Endothelial cell of umbilical vein (primary cell): ENCODE measurements at regions not wholly inside any gene's neighbourhood (a gene's known extent, or its start where the extent isn't known, plus 50 kb on each side); places are given as distances from the start of the nearest gene placed in this dataset.

Source experiments
- BruUV-seq: library from RNA; stranded (reverse); fragments of 400-500 nt; replicated peaks from 2 replicates; lab custom pipeline; 2021; lab: Mats Ljungman, UMichigan
- CTCF ChIA-PET: fragments of 300-600, 350-600 bp; sonication (Branson Sonifier 250); formaldehyde crosslinking; loops from one replicate; lab custom pipeline; 2021; ENCODE audit warnings: antibody characterized with exemption, inconsistent platforms; lab: Charles Lee
- POLR2A ChIA-PET: fragments of 300-600, 350-600 bp; sonication (Branson Sonifier 250); formaldehyde crosslinking; loops from one replicate; lab custom pipeline; 2021; ENCODE audit warnings: antibody characterized with exemption, inconsistent platforms; lab: Charles Lee
- DNase-seq: peaks from one replicate; pipeline ENCODE4 v3.0.0-alpha.2; 2011; ENCODE audit warnings: low read depth, low spot score
- FAIRE-seq: peaks from 2 replicates; lab custom pipeline; 2011; peaks lifted over from hg19 to GRCh38; lab: Jason Lieb, UNC
- H2AFZ ChIP-seq: 2 replicates; pipeline ENCODE4 v1.6.0; 2012; ENCODE audit warnings: low read depth, low read length, control low read depth, inconsistent platforms
- H3K27ac ChIP-seq: 2 replicates; pipeline ENCODE4 v1.5.1; 2011; ENCODE audit warnings: low read depth, mild to moderate bottlenecking, control low read depth, low read length, moderate library complexity; ENCODE audit not compliant: insufficient read depth
- H3K27me3 ChIP-seq, 2 experiments: 2 replicates each; pipeline versions ENCODE4 v1.6.0 to v1.6.1; 2011; ENCODE audit warnings: low read length in 2 of 2, mixed read lengths in 1 of 2; ENCODE audit not compliant: control insufficient read depth in 2 of 2, insufficient read depth in 2 of 2
- H3K36me3 ChIP-seq, 2 experiments: 2 replicates in 1 of 2; 3 replicates in 1 of 2; pipeline ENCODE4 v1.5.1; 2011; ENCODE audit warnings: low read length in 2 of 2, mild to moderate bottlenecking in 1 of 2, moderate library complexity in 1 of 2; ENCODE audit not compliant: control insufficient read depth in 2 of 2, insufficient read depth in 2 of 2; ENCODE audit errors: extremely low read depth in 1 of 2
- H3K4me1 ChIP-seq: 3 replicates; pipeline ENCODE4 v1.5.1; 2011; ENCODE audit warnings: mild to moderate bottlenecking, low read length; ENCODE audit not compliant: control insufficient read depth, insufficient read depth; ENCODE audit errors: extremely low read depth
- H3K4me2 ChIP-seq: 2 replicates; pipeline ENCODE4 v1.6.1; 2011; ENCODE audit warnings: low read length, control low read depth, mixed read lengths; ENCODE audit not compliant: insufficient read depth
- H3K4me3 ChIP-seq, 3 experiments: fragments of 200-600 bp in 1 of 3; sonication (generic), shearing (Covaris generic) in 1 of 3; replicated peaks in 1 of 3; 2 replicates each; pipeline ENCODE4 v1.5.1; 2011 to 2016; ENCODE audit warnings: control low read depth in 3 of 3, low read length in 3 of 3, mild to moderate bottlenecking in 2 of 3, inconsistent platforms in 1 of 3, low read depth in 1 of 3, moderate library complexity in 1 of 3; ENCODE audit not compliant: insufficient read depth in 1 of 3
- H3K79me2 ChIP-seq: 2 replicates; pipeline ENCODE4 v1.6.0; 2012; ENCODE audit warnings: low read length, inconsistent platforms; ENCODE audit not compliant: control insufficient read depth, insufficient read depth
- H3K9ac ChIP-seq: replicated peaks from 2 replicates; pipeline ENCODE3; 2011; ENCODE audit warnings: low read length, control low read depth; ENCODE audit not compliant: insufficient read depth; ENCODE audit errors: extremely low read depth
- H3K9me1 ChIP-seq: replicated peaks from 3 replicates; pipeline ENCODE4 v1.6.0; 2011; ENCODE audit warnings: mild to moderate bottlenecking, low read length; ENCODE audit not compliant: control insufficient read depth, insufficient read depth; ENCODE audit errors: extremely low read depth
- H3K9me3 ChIP-seq: replicated peaks from 2 replicates; pipeline ENCODE4 v1.5.1; 2012; ENCODE audit warnings: low read length, inconsistent platforms; ENCODE audit not compliant: control insufficient read depth, insufficient read depth
- H4K20me1 ChIP-seq: replicated peaks from 2 replicates; pipeline ENCODE3; 2011; ENCODE audit warnings: mild to moderate bottlenecking, low read length; ENCODE audit not compliant: control insufficient read depth, insufficient read depth; ENCODE audit errors: extremely low read depth
- CTCF ChIP-seq, 2 donors: IDR thresholded peaks; 1 replicate in 1 of 2; 2 replicates in 1 of 2; pipeline ENCODE4 v1.5.1; 2011; ENCODE audit warnings: low read length in 2 of 2, mild to moderate bottlenecking in 2 of 2, moderate library complexity in 2 of 2, control low read depth in 1 of 2, inconsistent platforms in 1 of 2, low read depth in 1 of 2; ENCODE audit not compliant: insufficient read depth in 1 of 2; ENCODE audit errors: extremely low read depth in 1 of 2
- EZH2 ChIP-seq: IDR thresholded peaks from 2 replicates; pipeline ENCODE4 v1.6.1; 2012; ENCODE audit warnings: borderline replicate concordance, low read depth, mild to moderate bottlenecking, moderate library complexity, low read length, inconsistent platforms; ENCODE audit not compliant: severe bottlenecking
- FOS ChIP-seq: IDR thresholded peaks from 2 replicates; pipeline ENCODE4 v1.6.1; 2011; ENCODE audit warnings: mild to moderate bottlenecking, low read length, moderate library complexity, borderline replicate concordance; ENCODE audit not compliant: insufficient read depth
- GATA2 ChIP-seq: IDR thresholded peaks from 2 replicates; pipeline ENCODE4 v1.7.0; 2011; ENCODE audit warnings: low read depth, mild to moderate bottlenecking, moderate library complexity, mixed read lengths, low read length; ENCODE audit not compliant: insufficient read length, insufficient read depth
- JUN ChIP-seq: IDR thresholded peaks from 2 replicates; pipeline ENCODE4 v1.6.1; 2011; ENCODE audit warnings: borderline replicate concordance, low read depth; ENCODE audit not compliant: insufficient read length, insufficient read depth
- MAX ChIP-seq: IDR thresholded peaks from 2 replicates; pipeline ENCODE4 v1.6.1; 2011; ENCODE audit not compliant: insufficient read depth, insufficient read length
- MYC ChIP-seq: IDR thresholded peaks from one replicate; pipeline ENCODE4 v1.6.1; 2011; ENCODE audit warnings: mild to moderate bottlenecking, low read depth, low read length
- POLR2A ChIP-seq: IDR thresholded peaks from 2 replicates; pipeline ENCODE4 v1.6.1; 2012; ENCODE audit warnings: low read depth, mild to moderate bottlenecking, control low read depth, low read length
- POLR2AphosphoS5 ChIP-seq: IDR thresholded peaks from 2 replicates; pipeline ENCODE4 v1.6.1; 2012; ENCODE audit warnings: low read depth, mild to moderate bottlenecking, control low read depth, low read length, moderate library complexity; ENCODE audit not compliant: insufficient read depth
- dilution Hi-C: fragments of 300-500 bp; cut with MboI; formaldehyde crosslinking; loops from one replicate; pipeline ENCODE4 v1.15.0; 2019; ENCODE audit warnings: low sequenced_read_pairs; ENCODE audit not compliant: extremely low pct_ligation_motif_present
- intact Hi-C: fragments of 100-400 bp; cut with micrococcal nuclease; formaldehyde crosslinking; loops from one replicate; pipeline ENCODE4 v1.10.0; 2022

DNA sequence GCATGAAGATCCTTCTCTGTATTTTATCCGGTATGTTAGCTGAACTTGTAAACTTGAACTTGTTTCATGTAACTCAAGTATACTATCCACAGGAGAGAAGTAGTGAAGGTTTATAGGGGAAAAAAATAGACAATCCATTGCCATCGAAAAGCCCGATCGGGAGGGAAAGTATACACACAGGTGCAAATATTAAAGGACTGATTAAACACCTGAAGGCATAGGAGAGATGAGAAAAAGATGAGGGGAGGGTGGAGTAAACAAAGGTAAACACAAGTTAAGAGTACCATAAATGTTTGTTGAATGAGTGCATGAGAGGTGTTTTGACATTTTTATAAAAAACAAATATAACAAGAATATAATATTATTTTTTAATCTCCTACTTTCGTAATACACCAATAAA, 64.3 kb upstream of the CITED2 start:
- DNase-seq: no peak
- BruUV-seq: no TSS peak
- Histone ChIP-seq H3K9me3 (no peaks in the 10 kb centered on the region), H3K79me2 (no peaks in the 10 kb centered on the region), H3K4me1 (no peaks in the 10 kb centered on the region), H3K4me3 (no peak overlapping the region), H3K9ac (no peak overlapping the region), H3K36me3 (no peaks in the 10 kb centered on the region), H3K9me1 (no peaks in the 10 kb centered on the region), H2AFZ (no peak overlapping the region), H3K4me2 (no peak overlapping the region), H4K20me1 (no peaks in the 10 kb centered on the region), H3K27me3 (no peaks in the 10 kb centered on the region), H3K27ac (no peak overlapping the region)
- no peak for TF ChIP-seq JUN
- intact Hi-C loops: no loop called here
- FAIRE-seq: no peak
- dilution Hi-C loops: no loop called here
- CTCF ChIA-PET: interaction anchor here (1.5 kb wide), 1 partner anchor 13 kb away, joined by 6 read pairs; no protein-coding TSS in a partner anchor
- POLR2A ChIA-PET: no interaction called here

DNA sequence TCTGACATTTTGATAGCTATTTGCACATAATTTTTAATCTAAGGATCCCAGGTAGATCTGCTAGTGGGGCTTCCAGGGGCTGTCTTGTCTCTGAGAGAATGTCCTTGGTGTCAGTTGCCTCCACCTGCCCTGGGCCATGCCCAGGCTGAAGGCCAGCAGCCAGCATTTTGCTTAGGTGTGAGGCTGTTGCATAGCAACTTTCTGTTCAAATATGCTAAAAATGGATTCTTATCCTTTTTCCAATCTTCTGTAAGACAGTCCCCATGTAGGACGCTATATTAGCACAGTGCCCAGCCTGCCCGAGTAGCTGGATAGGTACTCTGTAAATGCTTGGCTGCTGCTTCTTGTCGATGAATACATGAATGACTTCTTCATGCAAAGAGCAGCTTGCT, 62.5 kb upstream of the CITED2 start:
- H3K4me3 ChIP-seq: no peak overlapping the region
- H3K36me3 ChIP-seq: no peaks in the 10 kb centered on the region
- no peaks in the 10 kb centered on the region for H3K79me2 ChIP-seq
- FAIRE-seq: no peak
- BruUV-seq: no TSS peak
- H3K4me1 ChIP-seq: no peaks in the 10 kb centered on the region
- dilution Hi-C loops: no loop called here
- intact Hi-C loops: no loop called here
- no peak for DNase-seq
- ChIA-PET POLR2A (no interaction called here), CTCF (no interaction called here)
- no peaks in the 10 kb centered on the region for H4K20me1 ChIP-seq
- no peak overlapping the region for H3K27ac ChIP-seq
- H3K4me2 ChIP-seq: no peak overlapping the region
- no peaks in the 10 kb centered on the region for H3K9me3 ChIP-seq
- no peak overlapping the region for H3K9ac ChIP-seq
- no peaks in the 10 kb centered on the region for H3K27me3 ChIP-seq
- no peak overlapping the region for H2AFZ ChIP-seq
- TF ChIP-seq MAX: no peak
- no peak for TF ChIP-seq EZH2
- TF ChIP-seq CTCF (IDR thresholded peaks at IDR 0.05; ENCODE audit: extremely low read depth in 1 of 2, insufficient read depth in 1 of 2, low read depth in 1 of 2, low read length in 2 of 2): no peak
- no peak for TF ChIP-seq GATA2
- TF ChIP-seq POLR2AphosphoS5: no peak
- no peak for TF ChIP-seq FOS
- TF ChIP-seq JUN: no peak
- no peak for TF ChIP-seq MYC
- TF ChIP-seq POLR2A: no peak
- H3K9me1 ChIP-seq: no peaks in the 10 kb centered on the region
